A673 (cell line): ENCODE measurements at regions not wholly inside any gene's neighbourhood (a gene's known extent, or its start where the extent isn't known, plus 50 kb on each side); places are given as distances from the start of the nearest gene placed in this dataset.

ENCODE experiments used
- CTCF ChIP-seq: fragments of 300-800, 200-600 bp; sonication (generic); conservative IDR thresholded peaks from 2 replicates; pipeline ENCODE4 v1.5.1; 2017; ENCODE audit warnings: low read depth, mild to moderate bottlenecking, antibody characterized with exemption, low read length, moderate library complexity, mixed read lengths
- EZH2 ChIP-seq: fragments of 200-600 bp; sonication (generic); IDR thresholded peaks from 2 replicates; pipeline ENCODE4 v1.6.1; 2017; ENCODE audit warnings: borderline replicate concordance, low read depth, mild to moderate bottlenecking, mixed read lengths, antibody characterized with exemption, low read length; ENCODE audit not compliant: poor library complexity, severe bottlenecking

DNA sequence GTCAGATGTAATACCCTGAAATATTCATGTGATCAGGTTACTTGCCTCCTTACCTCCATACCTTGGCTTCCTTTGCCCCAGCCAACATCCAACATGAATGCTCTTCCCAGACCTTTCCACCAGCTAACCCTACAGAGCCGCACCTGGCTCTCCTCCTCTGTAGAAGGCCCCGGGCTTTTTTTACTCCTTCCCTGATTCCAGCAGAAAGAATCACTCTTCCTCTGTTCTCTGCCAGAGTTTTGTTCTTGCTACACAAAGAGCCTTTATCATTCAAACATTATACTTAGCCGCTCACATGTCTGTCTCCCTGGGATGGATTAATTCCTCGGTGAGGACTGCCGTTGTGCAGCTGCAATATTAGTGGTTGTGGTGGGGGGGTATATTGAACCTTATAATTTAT, 116.8 kb upstream of the GRAMD1B start:
- TF ChIP-seq EZH2 (no peak), CTCF (no peak)
